Epidermal melanocyte (primary cell): ENCODE measurements at regions not wholly inside any gene's neighbourhood (a gene's known extent, or its start where the extent isn't known, plus 50 kb on each side); places are given as distances from the start of the nearest gene placed in this dataset.

ENCODE experiments used
- DNase-seq: peaks from one replicate; pipeline ENCODE4 v3.0.0; 2011; ENCODE audit warnings: low spot score; ENCODE audit not compliant: insufficient read length

GRCh38 chr4:18815081-18815778 lies 793.7 kb upstream of the LCORL start:
- DNase-seq = no peak

- DNase-seq = no peak
These were observed 792.2 kb upstream of the LCORL start for GRCh38 chr4:18813771-18814170.

GRCh38 chr4:18813055-18813454 lies 791.5 kb upstream of the LCORL start:
- no peak for DNase-seq

GRCh38 chr4:18803781-18804180 lies 782.2 kb upstream of the LCORL start:
- no peak for DNase-seq

GRCh38 chr4:18798123-18798522 lies 776.6 kb upstream of the LCORL start:
- no peak for DNase-seq

GRCh38 chr4:18795794-18796193 lies 774.2 kb upstream of the LCORL start:
- no peak for DNase-seq

- no peak for DNase-seq
These were observed 755.8 kb upstream of the LCORL start for GRCh38 chr4:18777190-18777930.

GRCh38 chr4:18767921-18768320 lies 746.4 kb upstream of the LCORL start:
- no peak for DNase-seq

GRCh38 chr4:18756671-18757070 lies 735.1 kb upstream of the LCORL start:
- no peak for DNase-seq

- DNase-seq = no peak
These were observed 732.6 kb upstream of the LCORL start for GRCh38 chr4:18754180-18754579.

- DNase-seq = no peak
These were observed 729.5 kb upstream of the LCORL start for GRCh38 chr4:18751083-18751482.

GRCh38 chr4:18749391-18749790 lies 727.8 kb upstream of the LCORL start:
- DNase-seq = no peak

GRCh38 chr4:18736551-18736950 lies 715.0 kb upstream of the LCORL start:
- no peak for DNase-seq

GRCh38 chr4:18735740-18736268 lies 714.2 kb upstream of the LCORL start:
- no peak for DNase-seq

GRCh38 chr4:18734405-18734804 lies 712.9 kb upstream of the LCORL start:
- DNase-seq = no peak

GRCh38 chr4:18733961-18734360 lies 712.4 kb upstream of the LCORL start:
- no peak for DNase-seq

GRCh38 chr4:18722748-18723191 lies 701.2 kb upstream of the LCORL start:
- DNase-seq = no peak

- DNase-seq = no peak
These were observed 676.7 kb upstream of the LCORL start for GRCh38 chr4:18698119-18698883.

- no peak for DNase-seq
These were observed 674.4 kb upstream of the LCORL start for GRCh38 chr4:18695733-18696527.

- DNase-seq = no peak
These were observed 670.1 kb upstream of the LCORL start for GRCh38 chr4:18691431-18692200.
